ENCODE measurements at regions not wholly inside any gene's neighbourhood (a gene's known extent, or its start where the extent isn't known, plus 50 kb on each side); places are given as distances from the start of the nearest gene placed in this dataset.

DNA sequence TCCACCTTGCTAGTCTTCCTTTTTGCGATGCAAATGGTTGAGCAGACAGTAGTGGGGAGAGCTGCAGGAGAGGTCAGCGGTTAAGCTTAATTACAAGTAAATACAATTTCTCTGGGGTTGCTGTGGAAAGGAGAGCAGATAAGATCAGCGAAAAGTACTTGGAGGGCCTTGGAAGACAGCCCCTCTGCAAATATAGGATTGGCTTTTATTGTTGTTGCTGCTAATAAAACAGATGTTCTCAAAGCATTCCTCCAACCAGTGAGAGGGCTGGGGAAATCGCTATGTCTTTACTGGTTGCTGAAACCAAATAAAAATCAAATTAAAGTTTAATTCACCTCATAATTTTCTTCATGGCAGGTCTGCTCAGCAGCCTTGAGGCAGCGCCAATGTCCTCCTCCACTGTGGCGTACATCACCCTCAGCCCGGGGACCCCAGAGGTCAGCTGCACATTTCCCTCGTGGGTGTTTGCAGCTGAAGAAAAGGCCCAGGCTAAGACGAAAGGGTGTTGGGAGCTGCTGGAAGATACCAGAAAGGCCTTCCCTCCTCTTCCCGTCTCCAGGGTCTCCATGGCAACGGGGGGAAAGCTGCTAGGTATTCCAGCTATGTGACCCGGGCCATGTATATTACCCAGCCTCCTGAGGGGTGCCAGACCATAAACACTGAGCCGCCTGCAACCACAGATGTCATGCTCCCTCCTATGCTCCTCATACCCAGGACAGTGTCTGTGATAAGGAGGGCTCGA is 54.6 kb upstream of the POU2F1 start (continued):
- no peak for TF ChIP-seq CHD7 (IDR thresholded peaks at IDR 0.05; ENCODE audit: insufficient replicate concordance, low read length)
- TF ChIP-seq EZH2 (IDR thresholded peaks at IDR 0.05; ENCODE audit: low read depth, low read length, severe bottlenecking) = no peak
- peak in 1 of 2 experiments; percentile 4; a peak in 1 of 4 replicates for TF ChIP-seq RAD21 (IDR thresholded peaks at IDR 0.05 in 1 of 2, conservative IDR thresholded peaks at IDR 0.05 in 1 of 2; ENCODE audit: low read depth in 2 of 2, low read length in 2 of 2)
- TF ChIP-seq CEBPB (IDR thresholded peaks at IDR 0.05; ENCODE audit: low read depth, low read length) = no peak
- TF ChIP-seq CBX5 (IDR thresholded peaks at IDR 0.05; ENCODE audit: low read depth, low read length) = no peak
- TF ChIP-seq SRF (IDR thresholded peaks at IDR 0.05; ENCODE audit: low read depth, low read length) = no peak
- TF ChIP-seq TCF12 (IDR thresholded peaks at IDR 0.05; ENCODE audit: low read depth, low read length) = 0 out of 2 replicates have a peak, but pooled peaks have one; percentile 56
- no peak for TF ChIP-seq PHF8 (conservative IDR thresholded peaks at IDR 0.05; ENCODE audit: low read depth, low read length)
- TF ChIP-seq TAF7 (optimal IDR thresholded peaks at IDR 0.05; ENCODE audit: borderline replicate concordance, low read depth, low read length) = no peak
- TF ChIP-seq GABPA (IDR thresholded peaks at IDR 0.05; ENCODE audit: borderline replicate concordance, insufficient read depth, low read length) = no peak

Data from H1 (cell line).